ENCODE measurements at regions not wholly inside any gene's neighbourhood (a gene's known extent, or its start where the extent isn't known, plus 50 kb on each side); places are given as distances from the start of the nearest gene placed in this dataset.

DNA sequence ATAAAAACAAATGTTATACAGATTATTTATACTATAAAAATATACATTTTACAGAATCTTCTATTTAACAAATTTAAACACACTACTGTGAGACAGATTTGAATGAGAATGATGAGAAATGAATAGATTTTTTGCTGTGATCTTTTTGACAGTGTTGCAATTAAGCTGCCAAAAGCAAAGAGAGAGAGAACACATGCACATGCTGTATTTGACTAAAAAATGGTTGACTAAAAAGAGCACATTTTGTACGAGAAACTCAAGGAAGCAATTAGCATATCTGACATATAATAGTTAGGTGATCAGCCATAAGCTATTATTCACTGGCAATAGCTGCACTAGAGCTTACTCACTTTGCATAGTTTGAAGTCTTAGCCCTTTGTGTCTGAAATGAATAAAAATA lies 115.8 kb downstream of the SYT10 start:
- no peak for DNase-seq (ENCODE audit: low read depth)

DNA sequence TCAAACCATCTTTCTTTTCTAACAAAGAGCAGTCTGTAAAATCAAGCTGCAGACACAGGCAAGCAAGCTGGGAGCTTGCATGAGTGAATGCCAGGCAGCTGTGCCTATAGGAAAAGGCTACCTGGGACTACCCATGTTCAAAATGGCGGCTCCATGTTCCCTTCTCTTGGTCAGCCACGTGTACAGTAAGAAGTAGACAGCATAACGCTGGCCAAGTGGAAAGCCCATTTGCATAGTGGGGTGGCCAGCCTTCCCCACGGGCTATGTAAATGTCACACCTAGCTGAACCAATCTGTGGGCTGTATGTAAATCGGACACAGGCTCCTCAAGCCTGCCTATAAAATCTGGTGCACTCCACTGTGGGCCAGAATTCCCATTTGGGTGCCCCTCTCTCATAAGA lies 117.1 kb downstream of the SYT10 start:
- peak; percentile 1 for DNase-seq (ENCODE audit: low read depth)

DNA sequence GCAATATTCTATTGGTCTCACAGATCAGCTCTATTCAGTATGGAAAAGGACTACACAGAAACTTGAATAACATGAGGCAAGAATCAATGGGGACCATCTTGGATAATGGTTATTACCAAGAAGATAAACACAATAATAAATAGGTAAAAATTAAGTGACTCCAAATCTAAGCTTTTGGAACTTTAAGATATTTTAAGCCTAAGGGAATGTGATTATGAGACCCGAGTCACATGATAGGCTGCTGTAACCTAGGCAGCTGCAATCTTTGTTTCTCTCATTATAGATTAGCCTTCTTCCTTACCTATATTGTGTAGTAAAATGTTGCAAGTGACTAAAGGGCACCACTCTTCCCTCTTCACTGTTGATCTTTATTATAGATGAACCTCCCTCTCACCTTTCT lies 121.9 kb downstream of the SYT10 start:
- no peak for DNase-seq (ENCODE audit: low read depth)

DNA sequence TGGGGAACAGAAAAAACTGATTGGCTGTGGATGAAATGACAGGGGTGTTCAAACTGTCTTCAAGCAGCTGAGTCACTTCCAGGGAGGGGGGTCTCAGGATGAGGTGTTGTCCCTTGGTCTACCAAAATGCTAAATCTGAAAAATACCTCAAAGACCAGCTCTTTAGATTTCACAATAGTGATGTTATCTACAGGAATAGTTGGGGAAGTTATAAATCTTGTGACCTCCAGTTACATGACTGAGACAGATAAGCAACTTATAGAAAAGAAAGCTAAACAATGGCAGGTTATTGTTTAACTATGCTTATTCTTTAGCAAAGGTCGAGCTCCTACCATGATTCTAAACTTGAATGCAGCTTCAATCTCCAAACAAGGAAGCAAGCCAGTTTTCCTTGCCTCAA lies 125.4 kb downstream of the SYT10 start:
- no peak for DNase-seq (ENCODE audit: low read depth)

DNA sequence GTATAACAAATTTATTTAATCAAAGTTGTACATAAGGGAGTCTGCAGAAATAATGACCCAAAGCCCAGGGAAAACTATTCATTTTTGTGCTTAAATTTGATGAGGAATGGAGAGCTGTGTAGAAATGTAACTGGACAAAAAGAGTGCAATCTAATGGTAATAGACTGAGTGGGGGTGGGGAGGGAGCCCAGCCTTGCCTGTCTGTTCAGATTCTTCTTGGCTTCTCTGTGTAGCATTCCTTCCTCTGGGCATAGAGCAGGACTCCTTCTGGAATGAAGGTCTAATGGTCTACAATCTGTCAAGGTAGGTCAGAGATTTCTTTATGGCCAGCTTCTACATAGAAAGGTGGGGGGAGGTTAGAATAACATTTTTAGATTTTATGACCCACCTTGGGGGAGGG lies 126.1 kb downstream of the SYT10 start:
- no peak for DNase-seq (ENCODE audit: low read depth)

DNA sequence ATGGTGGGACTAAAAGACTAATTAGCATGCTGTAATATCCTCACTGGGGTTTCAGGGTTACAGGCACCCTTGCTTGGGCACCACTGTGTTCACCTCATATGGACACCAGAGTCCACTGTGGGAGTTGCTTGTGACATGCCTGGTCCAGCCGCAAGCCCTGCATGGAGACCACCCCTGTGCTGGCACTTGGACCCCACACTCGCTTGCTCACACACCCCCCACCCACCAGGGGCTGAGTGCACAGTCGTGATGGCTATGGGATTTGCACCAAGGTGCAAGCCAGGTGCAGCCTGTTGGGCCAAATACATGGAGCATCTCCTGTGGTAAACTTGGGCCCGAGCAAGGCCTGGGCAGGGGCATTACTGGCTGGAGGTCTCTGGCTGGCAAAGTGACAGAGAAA lies 129.1 kb downstream of the SYT10 start:
- no peak for DNase-seq (ENCODE audit: low read depth)

DNA sequence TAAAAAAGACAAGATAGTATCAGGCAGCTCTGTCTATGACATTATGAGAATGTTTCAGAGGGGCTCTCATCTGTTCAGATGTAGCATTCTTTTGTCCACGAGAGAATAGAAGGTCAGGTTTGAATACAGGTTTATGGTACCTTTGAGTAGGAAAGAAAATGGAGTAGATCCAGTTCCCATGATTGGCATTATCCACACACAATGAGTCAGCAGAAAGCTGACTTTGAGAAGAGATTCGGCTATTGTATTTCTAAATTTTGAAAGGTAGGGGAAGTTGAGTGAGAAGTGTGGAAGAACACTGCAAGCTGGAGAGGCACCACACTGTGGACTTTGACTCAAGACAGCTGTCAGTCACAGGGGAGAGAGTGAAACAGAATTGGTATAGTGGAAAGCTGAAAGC lies 135.4 kb downstream of the SYT10 start:
- DNase-seq (ENCODE audit: low read depth): no peak

DNA sequence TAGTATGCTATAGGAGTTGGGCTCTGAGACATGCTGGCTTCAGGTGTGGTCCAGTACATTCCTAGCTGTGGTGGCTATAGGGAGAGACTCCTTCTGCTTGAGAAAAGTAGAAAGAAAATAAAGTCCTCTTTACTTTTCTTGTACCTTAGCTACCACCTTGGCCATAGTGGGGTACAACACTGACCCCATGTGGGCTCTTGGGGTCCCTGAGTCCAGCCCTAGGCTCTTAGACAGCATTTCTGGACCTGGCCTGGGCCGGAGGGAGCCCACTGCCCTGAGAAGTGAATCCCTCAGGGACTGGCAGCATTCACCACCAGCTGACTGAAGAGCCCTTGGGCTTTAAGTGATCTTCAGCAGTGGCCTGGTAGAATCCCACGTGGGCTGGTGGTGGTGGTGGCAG lies 143.1 kb downstream of the SYT10 start:
- DNase-seq (ENCODE audit: low read depth): no peak

DNA sequence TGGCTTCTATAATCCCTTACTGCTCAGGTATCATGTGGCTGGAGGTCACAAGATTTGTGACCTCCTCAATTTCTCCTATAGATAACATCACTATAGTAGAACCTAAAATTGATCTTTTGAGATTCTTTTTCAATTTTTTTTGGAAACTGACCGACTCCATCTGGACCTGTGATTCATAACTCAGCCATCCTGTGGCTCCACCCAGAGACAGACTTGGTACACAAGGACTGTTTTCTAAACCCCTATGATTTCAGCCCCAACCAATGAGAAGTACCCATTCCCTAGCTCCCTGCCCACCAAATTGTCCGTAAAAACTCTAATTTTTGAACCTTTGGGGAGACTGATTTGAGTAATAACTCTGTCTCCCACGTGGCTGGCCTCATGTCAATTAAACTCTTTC lies 148.9 kb downstream of the SYT10 start:
- no peak for DNase-seq (ENCODE audit: low read depth)

DNA sequence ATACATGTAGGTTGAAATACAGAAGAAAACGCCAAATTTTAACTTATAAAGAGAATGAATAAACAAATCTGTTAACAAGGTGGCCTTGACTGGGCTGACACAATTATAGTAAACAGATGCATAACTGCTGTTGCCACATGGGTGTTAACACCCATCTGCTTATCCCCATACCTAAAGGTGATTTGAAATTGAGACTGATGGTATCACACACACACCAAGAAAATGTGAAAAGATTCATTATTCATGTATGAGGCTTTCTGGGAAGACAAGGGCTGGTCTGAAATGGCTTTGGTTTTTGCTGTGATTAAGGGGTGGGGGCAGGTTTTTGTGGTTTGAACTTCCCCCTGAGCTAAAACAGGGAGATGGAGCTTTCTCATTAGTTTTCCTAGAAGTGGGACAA lies 156.6 kb downstream of the SYT10 start:
- no peak for DNase-seq (ENCODE audit: low read depth)

DNA sequence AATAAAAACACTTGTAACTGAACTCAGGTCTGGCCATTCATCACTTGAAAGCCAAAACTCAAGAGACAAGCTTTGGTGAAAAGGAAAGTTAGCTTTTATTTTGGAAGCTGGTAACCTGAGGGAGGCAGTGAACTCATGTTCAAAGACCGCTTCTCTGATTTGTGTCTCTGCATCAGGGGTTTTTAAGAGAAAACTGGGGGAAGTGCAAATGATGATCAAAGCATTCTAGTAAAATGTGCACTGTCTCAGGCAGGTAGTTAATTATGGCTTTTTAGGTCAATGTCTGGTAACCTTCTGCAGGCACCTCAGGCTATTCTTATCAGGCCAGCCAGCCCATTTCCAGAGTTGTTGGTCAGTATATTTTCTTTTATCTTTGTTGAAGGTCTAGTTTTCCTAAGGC lies 162.2 kb downstream of the SYT10 start:
- peak; percentile 6 for DNase-seq (ENCODE audit: low read depth)

DNA sequence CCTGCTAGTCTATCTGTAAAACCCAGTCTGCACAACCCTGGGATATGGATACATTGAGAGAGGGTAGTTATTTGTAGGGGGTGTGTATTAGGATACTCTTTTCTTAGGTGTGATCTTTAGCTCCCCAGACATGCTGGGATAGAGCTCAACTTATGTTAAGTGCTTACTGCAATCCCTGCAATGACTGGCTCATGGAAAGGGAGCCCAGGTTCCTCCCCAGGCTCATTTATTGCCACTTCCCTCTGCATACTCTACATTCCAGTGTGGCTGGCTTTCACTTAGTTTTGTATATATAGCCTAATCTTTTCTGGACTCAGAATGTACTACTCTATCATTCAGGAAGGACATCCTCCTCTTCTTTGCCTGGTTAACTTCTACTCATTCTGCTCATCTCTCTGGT lies 172.0 kb downstream of the SYT10 start:
- peak; percentile 27 for DNase-seq (ENCODE audit: low read depth)

DNA sequence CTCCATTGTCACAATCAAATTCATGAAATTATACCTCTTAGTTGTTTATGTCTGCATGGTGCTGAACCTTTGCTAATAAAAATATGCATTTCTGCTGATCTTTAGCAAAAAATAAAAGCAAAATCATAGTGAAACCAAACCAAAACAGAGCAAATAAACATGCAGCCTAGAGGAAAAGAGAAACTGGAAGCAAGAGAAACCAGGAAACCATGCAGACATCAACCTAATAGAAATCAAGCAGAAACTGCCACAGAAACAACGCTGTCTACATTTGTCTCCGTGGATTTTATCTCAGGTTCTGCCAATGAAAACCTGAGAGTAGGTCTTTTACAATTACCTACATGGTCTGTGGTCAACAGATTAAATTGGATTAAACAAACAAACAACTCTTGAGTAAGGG lies 173.7 kb downstream of the SYT10 start:
- peak; percentile 5 for DNase-seq (ENCODE audit: low read depth)

DNA sequence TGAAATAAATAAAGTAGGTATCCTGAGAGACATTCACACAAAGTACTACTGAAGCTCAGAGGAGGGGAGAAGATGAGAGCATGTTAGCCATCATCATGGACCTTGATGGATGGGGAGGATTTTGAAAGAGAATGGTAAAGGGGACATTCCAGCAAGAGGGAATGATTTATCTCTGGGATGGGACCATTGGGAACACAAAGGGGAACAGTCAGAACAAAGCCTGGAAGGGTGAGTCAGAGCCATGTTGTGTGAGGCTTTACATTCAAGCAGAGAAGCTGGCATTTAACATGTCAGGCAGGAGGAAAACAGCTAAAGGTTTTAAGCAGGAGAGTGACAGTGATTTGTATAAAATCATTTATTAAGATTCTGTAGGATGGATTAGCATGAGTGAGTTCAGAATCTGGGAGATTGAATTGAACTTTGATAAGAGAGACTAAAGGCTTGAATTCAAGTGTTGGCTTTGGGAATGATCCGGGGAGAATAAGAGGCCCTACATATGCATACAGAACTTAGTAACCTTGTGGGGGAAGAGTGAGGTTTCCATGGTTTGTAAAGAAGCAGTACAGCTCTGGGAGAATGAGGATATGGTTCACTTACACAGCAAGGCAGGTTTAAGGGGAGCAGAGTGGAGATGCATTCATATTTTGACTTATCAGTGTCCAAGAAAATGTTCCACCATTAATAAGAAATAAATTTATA lies 174.4 kb downstream of the SYT10 start:
- DNase-seq (ENCODE audit: low read depth): no peak

DNA sequence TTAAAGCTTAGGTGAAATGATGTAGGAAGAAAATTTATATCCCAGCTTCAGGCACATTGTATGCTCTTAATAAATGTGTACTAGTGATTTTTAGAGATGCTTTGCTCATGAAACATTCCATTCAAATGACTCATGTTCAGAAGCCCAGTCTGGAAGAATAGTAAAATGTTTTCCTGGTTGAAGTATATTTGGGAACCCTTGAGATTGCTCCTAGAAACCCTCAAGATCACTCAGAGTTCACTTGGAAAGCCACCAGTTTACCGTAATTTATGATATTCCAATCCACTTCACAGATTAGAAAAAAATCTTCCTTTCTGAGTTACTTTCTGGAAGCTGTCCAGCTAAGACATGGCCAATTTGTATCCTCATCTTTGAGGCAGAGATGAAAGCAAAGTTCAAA lies 186.4 kb downstream of the SYT10 start:
- peak; percentile 62 for DNase-seq (ENCODE audit: low read depth)

DNA sequence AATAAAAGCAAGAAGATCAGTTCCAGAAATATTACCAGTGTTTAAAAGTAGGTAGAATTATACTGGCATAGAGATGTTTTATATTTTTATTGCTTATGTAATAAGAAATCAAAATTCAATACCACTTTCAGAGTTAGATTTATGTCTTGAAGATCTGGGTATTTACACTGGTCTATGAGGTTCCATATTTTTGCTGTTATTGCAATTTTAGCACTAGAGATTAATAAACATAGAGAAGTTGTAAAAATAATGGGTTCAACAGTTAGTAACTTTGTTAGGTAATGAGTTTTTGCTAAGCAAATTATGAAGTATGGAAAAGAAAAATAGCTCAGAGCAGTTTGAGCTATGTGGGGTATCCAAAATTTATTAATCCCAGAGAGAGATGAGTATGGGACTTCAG lies 188.1 kb downstream of the SYT10 start:
- no peak for DNase-seq (ENCODE audit: low read depth)

DNA sequence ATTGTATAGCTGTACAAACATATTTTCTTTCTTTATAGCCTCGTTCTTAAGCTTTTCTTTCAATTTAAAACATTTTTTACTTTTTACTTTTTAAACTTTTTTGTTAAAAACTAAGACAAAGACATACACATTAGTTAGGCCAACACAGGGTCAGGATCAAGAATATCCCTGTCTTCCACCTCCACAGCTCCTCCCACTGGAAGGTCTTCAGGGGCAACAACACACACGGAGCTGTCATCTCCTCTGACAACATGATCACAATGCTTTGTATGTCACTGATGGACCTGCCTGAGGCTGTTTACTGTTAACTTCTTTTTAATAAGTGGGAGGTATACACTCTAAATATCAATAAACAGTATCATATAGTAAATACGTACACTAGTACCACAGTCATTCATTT lies 191.3 kb downstream of the SYT10 start:
- DNase-seq (ENCODE audit: low read depth): no peak

DNA sequence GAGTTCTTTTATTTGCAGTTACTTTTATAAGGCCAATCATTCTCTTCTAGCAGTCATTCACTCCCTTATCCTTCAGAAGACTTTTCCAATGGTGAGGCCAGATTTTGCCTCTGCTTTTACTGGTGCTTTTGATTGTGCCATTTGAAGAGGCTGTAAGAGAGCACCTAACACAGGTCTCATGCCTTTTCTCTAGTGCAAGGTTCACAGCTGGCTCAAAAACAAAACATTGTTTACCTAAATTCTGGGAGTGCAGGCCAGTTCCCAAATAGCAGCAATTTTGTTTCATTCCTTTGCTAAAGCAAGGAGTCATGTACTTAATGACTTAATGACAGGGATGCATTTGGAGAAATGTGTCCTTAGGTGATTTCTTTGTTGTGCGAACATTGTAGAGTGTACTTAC lies 192.0 kb downstream of the SYT10 start:
- DNase-seq (ENCODE audit: low read depth): no peak

DNA sequence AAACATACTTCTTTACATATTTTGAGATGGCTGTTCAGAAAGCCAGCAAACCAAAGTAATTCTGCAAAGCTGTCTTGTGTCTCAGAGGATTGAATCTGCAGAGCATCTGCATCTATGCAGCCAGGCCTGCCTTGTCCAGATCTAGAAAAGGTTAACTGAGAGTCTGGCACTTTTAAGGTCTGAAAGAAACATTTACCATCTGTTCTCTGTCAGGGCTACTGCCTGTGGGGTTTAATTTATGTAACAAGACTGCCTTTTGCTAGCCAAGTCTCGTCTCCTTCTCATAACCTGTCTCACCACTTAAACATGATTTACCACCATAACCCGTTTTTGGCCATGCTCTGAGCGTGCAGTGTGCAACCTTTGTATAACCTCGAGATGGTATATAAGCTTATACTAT lies 194.2 kb downstream of the SYT10 start:
- DNase-seq (ENCODE audit: low read depth): no peak

DNA sequence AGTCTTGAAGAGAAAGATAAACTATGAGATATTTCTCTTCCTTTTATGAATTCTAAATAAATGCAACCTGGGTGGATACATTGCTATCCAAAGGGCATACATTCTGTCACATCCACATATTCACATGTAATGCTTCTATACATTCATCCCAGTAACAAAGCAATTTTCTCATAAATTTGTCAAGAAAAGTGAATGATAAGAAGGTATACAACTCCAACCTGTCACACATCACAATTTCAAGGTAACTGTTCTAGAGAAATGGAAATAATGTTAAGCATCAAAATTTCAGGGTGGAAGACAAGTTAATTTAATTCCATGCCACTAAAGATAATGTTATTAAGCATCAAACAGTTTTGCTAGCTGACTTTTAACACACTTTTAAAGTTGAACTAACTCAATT lies 212.9 kb downstream of the SYT10 start:
- no peak for DNase-seq (ENCODE audit: low read depth)

DNA sequence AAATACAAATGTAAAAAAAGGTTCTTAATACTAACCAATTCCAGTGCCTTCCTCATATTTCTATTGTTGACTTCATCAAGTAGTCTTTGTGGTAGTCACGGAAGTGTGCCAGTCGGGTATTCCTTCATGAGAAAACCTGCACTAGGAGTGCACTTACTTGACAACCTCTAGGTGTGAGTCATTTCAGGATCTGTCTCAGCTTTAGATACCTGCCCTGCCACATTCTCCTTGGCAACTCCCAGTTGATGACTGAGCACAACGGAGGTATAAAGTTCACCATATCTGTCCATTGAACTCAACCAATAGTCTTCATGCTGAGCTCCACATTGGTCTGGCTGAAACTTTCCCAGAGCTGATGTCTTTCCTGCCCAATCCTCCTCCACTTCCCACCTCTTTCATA lies 215.7 kb downstream of the SYT10 start:
- DNase-seq (ENCODE audit: low read depth): no peak

DNA sequence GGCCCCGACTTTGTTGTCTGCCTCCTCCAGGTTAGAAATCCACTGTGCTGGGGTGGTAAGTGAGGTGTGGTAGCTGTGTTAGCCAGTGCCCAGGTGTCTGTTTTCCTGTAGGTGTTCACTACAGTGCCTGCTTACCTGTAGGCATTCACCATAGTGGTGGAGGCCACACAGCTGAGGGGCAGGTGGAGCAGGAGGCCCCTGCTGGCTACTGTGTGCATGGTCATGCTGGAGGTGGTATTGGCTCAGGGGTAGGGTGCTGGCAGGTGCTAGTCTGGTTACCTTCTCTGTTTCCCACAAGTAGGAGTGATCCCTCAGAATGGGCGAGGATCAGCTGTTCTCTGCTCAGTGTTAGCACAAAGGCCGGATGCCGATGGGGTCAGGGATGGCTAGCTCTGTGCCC lies 217.3 kb downstream of the SYT10 start:
- no peak for DNase-seq (ENCODE audit: low read depth)

DNA sequence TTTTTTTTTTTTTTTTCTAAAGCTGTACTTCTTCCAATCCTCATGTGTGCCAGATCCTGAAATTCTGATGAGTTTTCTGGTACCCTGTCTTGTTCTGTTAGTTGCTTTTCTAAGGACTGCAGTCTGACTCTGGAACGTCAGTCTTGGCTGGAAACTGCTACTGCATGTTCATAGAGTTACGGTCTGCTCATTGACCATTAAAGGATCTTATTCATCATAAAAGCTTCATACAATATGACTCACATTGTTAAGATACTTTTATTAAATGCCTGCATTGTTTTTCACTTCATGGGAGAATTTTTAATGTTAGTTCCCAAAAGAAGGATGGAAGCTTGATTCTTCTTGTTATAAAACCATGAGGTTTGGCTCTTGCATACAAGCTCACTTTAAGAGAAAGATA lies 233.6 kb downstream of the SYT10 start:
- no peak for DNase-seq (ENCODE audit: low read depth)

DNA sequence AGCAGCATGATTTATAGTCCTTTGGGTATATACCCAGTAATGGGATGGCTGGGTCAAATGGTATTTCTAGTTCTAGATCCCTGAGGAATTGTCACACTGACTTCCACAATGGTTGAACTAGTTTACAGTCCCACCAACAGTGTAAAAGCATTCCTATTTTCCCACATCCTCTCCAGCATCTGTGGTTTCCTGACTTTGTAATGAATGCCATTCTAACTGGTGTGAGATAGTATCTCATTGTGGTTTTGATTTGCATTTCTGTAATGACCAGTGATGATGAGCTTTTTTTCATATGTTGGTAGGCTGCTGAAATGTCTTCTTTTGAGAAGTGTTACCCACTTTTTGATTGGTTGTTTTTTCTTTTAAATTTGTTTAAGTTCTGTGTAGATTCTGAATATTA lies 245.2 kb downstream of the SYT10 start:
- peak; percentile 78 for DNase-seq (ENCODE audit: low read depth)

DNA sequence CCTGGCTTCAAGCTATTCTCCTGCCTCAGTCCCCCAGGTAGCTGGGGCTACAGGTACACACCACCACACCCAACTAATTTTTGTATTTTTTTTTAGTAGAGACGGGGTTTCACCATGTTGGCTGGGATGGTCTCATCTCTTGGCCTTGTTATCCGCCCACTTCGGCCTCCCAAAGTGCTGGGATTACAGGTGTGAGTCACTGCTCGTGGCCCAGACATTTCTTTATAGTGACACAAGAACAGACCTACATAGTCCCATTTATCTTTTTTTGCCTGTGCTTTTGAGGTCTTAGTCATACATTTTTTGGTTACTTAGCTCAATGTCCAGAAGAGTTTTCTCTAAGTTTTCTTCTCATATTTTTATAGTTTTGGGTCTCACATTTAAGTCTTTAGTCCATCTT lies 247.4 kb downstream of the SYT10 start:
- peak; percentile 67 for DNase-seq (ENCODE audit: low read depth)
